GM23338 (cell line): ENCODE measurements at regions not wholly inside any gene's neighbourhood (a gene's known extent, or its start where the extent isn't known, plus 50 kb on each side); places are given as distances from the start of the nearest gene placed in this dataset.

Experiments
- ATAC-seq: fragments of 200-7000 bp; cut with Tn5 transposase; 3 replicates; pipeline ENCODE4 v1.9.1; 2020
- DNase-seq: peaks from one replicate; pipeline ENCODE4 v3.0.0-alpha.2; 2015; ENCODE audit warnings: low spot score
- H2AFZ ChIP-seq: fragments of 200-600 bp; sonication (generic); 2 replicates; pipeline ENCODE4 v1.8.0; 2016; ENCODE audit warnings: antibody characterized with exemption, mild to moderate bottlenecking, moderate library complexity
- H3F3A ChIP-seq: fragments of 200-600 bp; sonication (generic); replicated peaks from 2 replicates; pipeline ENCODE4 v1.8.0; 2017; ENCODE audit warnings: antibody characterized with exemption, mixed run types, low read depth
- H3K27ac ChIP-seq: fragments of 200-600 bp; sonication (generic); 2 replicates; pipeline ENCODE4 v1.6.1; 2016; ENCODE audit warnings: low read depth
- H3K27me3 ChIP-seq: fragments of 200-600 bp; sonication (generic); 2 replicates; pipeline ENCODE4 v1.8.0; 2016; ENCODE audit warnings: mild to moderate bottlenecking, mixed run types, moderate library complexity; ENCODE audit not compliant: insufficient read depth
- H3K36me3 ChIP-seq: fragments of 200-600 bp; sonication (generic); 2 replicates; pipeline ENCODE4 v1.8.0; 2016; ENCODE audit warnings: mild to moderate bottlenecking; ENCODE audit not compliant: insufficient read depth
- H3K4me1 ChIP-seq: fragments of 200-600 bp; sonication (generic); 2 replicates; pipeline ENCODE4 v1.8.0; 2016; ENCODE audit warnings: mild to moderate bottlenecking, moderate library complexity; ENCODE audit not compliant: insufficient read depth
- H3K4me2 ChIP-seq: fragments of 200-600 bp; sonication (generic); 2 replicates; pipeline ENCODE4 v1.7.1; 2017; ENCODE audit warnings: mixed run types
- H3K4me3 ChIP-seq: fragments of 200-600 bp; sonication (generic); 2 replicates; pipeline ENCODE4 v1.6.1; 2016; ENCODE audit warnings: mixed run types
- H3K79me2 ChIP-seq: fragments of 200-600 bp; sonication (generic); replicated peaks from 2 replicates; pipeline ENCODE4 v1.8.0; 2017; ENCODE audit warnings: mild to moderate bottlenecking; ENCODE audit not compliant: insufficient read depth
- H3K9me2 ChIP-seq: fragments of 200-600 bp; sonication (generic); 2 replicates; pipeline ENCODE4 v1.8.0; 2017; ENCODE audit not compliant: insufficient read depth
- H4K20me1 ChIP-seq: fragments of 200-600 bp; sonication (generic); replicated peaks from 2 replicates; pipeline ENCODE4 v1.8.0; 2017; ENCODE audit warnings: mild to moderate bottlenecking; ENCODE audit not compliant: insufficient read depth
- H3K27ac Mint-ChIP-seq: 2 replicates; pipeline ENCODE4 v1.8.0; 2020; ENCODE audit warnings: inconsistent platforms, mild to moderate bottlenecking, moderate library complexity, mixed read lengths
- H3K27me3 Mint-ChIP-seq: 3 replicates; pipeline ENCODE4 v1.8.0; 2022; ENCODE audit warnings: low read depth, mild to moderate bottlenecking, moderate library complexity, mixed read lengths, inconsistent platforms; ENCODE audit not compliant: insufficient read depth, poor library complexity
- H3K36me3 Mint-ChIP-seq: 3 replicates; pipeline ENCODE4 v1.8.0; 2021; ENCODE audit warnings: low read depth, mild to moderate bottlenecking, inconsistent platforms, moderate library complexity, mixed read lengths
- H3K4me1 Mint-ChIP-seq: 3 replicates; pipeline ENCODE4 v1.8.0; 2020; ENCODE audit warnings: mild to moderate bottlenecking, inconsistent platforms, mixed read lengths
- H3K4me3 Mint-ChIP-seq: 3 replicates; pipeline ENCODE4 v1.8.0; 2021; ENCODE audit warnings: moderate library complexity, mild to moderate bottlenecking, inconsistent platforms, mixed read lengths
- H3K9me3 Mint-ChIP-seq: 3 replicates; pipeline ENCODE4 v1.8.0; 2020; ENCODE audit warnings: moderate library complexity, mild to moderate bottlenecking, inconsistent platforms, mixed read lengths
- CREB1 ChIP-seq: fragments of 250-450 bp; sonication (Bioruptor Pico); IDR thresholded peaks from 2 replicates; pipeline ENCODE4 v1.5.0; 2020; ENCODE audit warnings: low read depth, mild to moderate bottlenecking, moderate library complexity
- EZH2 ChIP-seq: fragments of 200-600 bp; sonication (generic); IDR thresholded peaks from one replicate; pipeline ENCODE4 v1.8.0; 2017; ENCODE audit warnings: antibody characterized with exemption, mild to moderate bottlenecking, low read depth; ENCODE audit not compliant: unreplicated experiment
- EZH2phosphoT487 ChIP-seq: fragments of 200-600 bp; sonication (generic); IDR thresholded peaks from one replicate; pipeline ENCODE4 v1.8.1; 2018; ENCODE audit warnings: antibody characterized with exemption; ENCODE audit not compliant: unreplicated experiment
- JUNB ChIP-seq: IDR thresholded peaks from one replicate; pipeline ENCODE4 v1.6.1; 2016; ENCODE audit warnings: antibody characterized with exemption; ENCODE audit not compliant: unreplicated experiment
- NANOG ChIP-seq: IDR thresholded peaks from 2 replicates; pipeline ENCODE4 v1.6.1; 2016; ENCODE audit warnings: antibody characterized with exemption, borderline replicate concordance
- POLR2AphosphoS5 ChIP-seq: IDR thresholded peaks from 2 replicates; pipeline ENCODE4 v1.6.1; 2016; ENCODE audit warnings: antibody characterized with exemption, low read depth
- REST ChIP-seq: IDR thresholded peaks from one replicate; pipeline ENCODE4 v1.6.1; 2018; ENCODE audit warnings: antibody characterized with exemption; ENCODE audit not compliant: unreplicated experiment
- STAT1 ChIP-seq: IDR thresholded peaks from one replicate; pipeline ENCODE4 v1.6.1; 2016; ENCODE audit warnings: antibody characterized with exemption; ENCODE audit not compliant: unreplicated experiment
- ZNF114 ChIP-seq: fragments of 250-450 bp; sonication (Bioruptor Pico); IDR thresholded peaks from 2 replicates; pipeline ENCODE4 v1.5.0; 2020; ENCODE audit warnings: mild to moderate bottlenecking, moderate library complexity
- ZNF331 ChIP-seq: fragments of 250-450 bp; sonication (Bioruptor Pico); IDR thresholded peaks from 2 replicates; pipeline ENCODE4 v1.5.0; 2020; ENCODE audit warnings: low read depth, mild to moderate bottlenecking, moderate library complexity
- ZNF462 ChIP-seq: fragments of 250-450 bp; sonication (Bioruptor Pico); IDR thresholded peaks from 2 replicates; pipeline ENCODE4 v1.5.0; 2020; ENCODE audit warnings: mild to moderate bottlenecking, moderate library complexity

- TF ChIP-seq REST: no peak
- no peak for TF ChIP-seq NANOG
- no peak for TF ChIP-seq JUNB
- no peak for TF ChIP-seq CREB1
Observed at GRCh38 chr2:176656038-176656775, 387.0 kb downstream of the MTX2 start (continued).

- no peaks in the 10 kb centered on the region for H3K79me2 ChIP-seq
- no peak overlapping the region for H2AFZ ChIP-seq
- no peak overlapping the region for H3K4me3 ChIP-seq
- Mint-ChIP-seq H3K27ac (no peak overlapping the region), H3K4me1 (peaks cover 26% of the 10 kb centered on the region), H3K36me3 (no peaks in the 10 kb centered on the region), H3K27me3 (peaks cover 8% of the 10 kb centered on the region), H3K9me3 (no peaks in the 10 kb centered on the region), H3K4me3 (no peak overlapping the region)
- H3K27me3 ChIP-seq: peaks cover 10% of the 10 kb centered on the region
- no peak overlapping the region for H3K4me2 ChIP-seq
- peaks cover 6% of the 10 kb centered on the region for H3K9me2 ChIP-seq
- no peaks in the 10 kb centered on the region for H3K36me3 ChIP-seq
- no peak for DNase-seq
- H3K27ac ChIP-seq: no peak overlapping the region
- no peak for ATAC-seq
- H3K4me1 ChIP-seq: peaks cover 20% of the 10 kb centered on the region
- no peaks in the 10 kb centered on the region for H4K20me1 ChIP-seq
- H3F3A ChIP-seq: no peaks in the 10 kb centered on the region
- TF ChIP-seq EZH2phosphoT487 (no peak), ZNF114 (CRISPR knock-in tag) (no peak), REST (no peak), STAT1 (no peak), ZNF462 (no peak), CREB1 (no peak), ZNF331 (CRISPR knock-in tag) (no peak), EZH2 (no peak), JUNB (no peak), POLR2AphosphoS5 (no peak)
Observed at GRCh38 chr2:176656776-176657140, 387.5 kb downstream of the MTX2 start.
